Epithelial cell of esophagus (primary cell): ENCODE measurements at regions not wholly inside any gene's neighbourhood (a gene's known extent, or its start where the extent isn't known, plus 50 kb on each side); places are given as distances from the start of the nearest gene placed in this dataset.

Source experiments
- DNase-seq: peaks from one replicate; pipeline ENCODE4 v3.0.0; 2010; ENCODE audit warnings: low read depth
- H3K4me3 ChIP-seq: 2 replicates; pipeline ENCODE4 v1.5.1; 2011; ENCODE audit warnings: mild to moderate bottlenecking, low read length, control low read depth
- TF ChIP-seq, protein P1 (sequence below): IDR thresholded peaks from 2 replicates; pipeline ENCODE4 v1.5.1; 2011; ENCODE audit warnings: low read depth, mild to moderate bottlenecking, low read length, control low read depth, inconsistent platforms; ENCODE audit not compliant: insufficient read depth; ENCODE audit errors: missing control alignments

DNA sequence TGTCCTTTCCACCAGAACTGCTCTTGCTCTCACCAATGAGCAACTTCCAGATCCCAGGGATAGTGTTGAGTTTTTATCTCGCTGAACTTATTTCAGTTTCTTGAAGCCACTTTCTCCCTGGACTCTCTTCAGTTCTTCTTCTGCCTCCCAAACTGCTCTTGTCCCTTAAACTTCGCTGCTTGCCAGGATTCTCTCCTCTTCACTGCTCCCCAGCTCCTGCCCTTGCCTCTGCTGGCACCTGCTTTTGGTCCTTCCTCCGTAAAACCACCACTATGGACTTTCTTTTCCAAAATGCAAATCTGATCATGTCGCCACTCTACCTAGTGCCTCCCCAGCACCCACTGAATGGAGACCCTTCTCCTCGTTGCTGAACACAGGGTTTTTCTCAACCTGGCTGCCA is 92.8 kb upstream of the PALS2 start:
- no peak overlapping the region for H3K4me3 ChIP-seq
- TF ChIP-seq, protein P1, sequence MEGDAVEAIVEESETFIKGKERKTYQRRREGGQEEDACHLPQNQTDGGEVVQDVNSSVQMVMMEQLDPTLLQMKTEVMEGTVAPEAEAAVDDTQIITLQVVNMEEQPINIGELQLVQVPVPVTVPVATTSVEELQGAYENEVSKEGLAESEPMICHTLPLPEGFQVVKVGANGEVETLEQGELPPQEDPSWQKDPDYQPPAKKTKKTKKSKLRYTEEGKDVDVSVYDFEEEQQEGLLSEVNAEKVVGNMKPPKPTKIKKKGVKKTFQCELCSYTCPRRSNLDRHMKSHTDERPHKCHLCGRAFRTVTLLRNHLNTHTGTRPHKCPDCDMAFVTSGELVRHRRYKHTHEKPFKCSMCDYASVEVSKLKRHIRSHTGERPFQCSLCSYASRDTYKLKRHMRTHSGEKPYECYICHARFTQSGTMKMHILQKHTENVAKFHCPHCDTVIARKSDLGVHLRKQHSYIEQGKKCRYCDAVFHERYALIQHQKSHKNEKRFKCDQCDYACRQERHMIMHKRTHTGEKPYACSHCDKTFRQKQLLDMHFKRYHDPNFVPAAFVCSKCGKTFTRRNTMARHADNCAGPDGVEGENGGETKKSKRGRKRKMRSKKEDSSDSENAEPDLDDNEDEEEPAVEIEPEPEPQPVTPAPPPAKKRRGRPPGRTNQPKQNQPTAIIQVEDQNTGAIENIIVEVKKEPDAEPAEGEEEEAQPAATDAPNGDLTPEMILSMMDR: no peak
- no peak for DNase-seq

DNA sequence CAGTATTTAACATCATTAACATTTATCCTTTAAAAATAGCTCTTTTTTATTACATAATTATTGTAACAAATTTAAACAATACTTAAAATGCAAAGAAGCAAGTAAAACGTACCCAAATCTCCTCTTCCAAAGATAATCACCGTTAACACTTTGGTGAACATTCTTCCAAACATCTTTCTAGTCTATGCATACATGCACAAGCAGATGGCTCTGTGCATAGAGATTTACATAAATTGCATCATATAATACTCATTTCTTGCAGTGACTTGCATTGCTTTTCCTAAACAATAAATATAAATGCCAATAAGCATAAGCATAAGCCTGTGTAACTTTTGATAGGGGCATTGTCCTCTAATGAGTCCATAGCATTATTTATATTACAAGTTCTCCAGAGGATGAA is 89.4 kb upstream of the PALS2 start:
- H3K4me3 ChIP-seq: no peak overlapping the region
- DNase-seq: no peak
- TF ChIP-seq, protein P1: no peak

DNA sequence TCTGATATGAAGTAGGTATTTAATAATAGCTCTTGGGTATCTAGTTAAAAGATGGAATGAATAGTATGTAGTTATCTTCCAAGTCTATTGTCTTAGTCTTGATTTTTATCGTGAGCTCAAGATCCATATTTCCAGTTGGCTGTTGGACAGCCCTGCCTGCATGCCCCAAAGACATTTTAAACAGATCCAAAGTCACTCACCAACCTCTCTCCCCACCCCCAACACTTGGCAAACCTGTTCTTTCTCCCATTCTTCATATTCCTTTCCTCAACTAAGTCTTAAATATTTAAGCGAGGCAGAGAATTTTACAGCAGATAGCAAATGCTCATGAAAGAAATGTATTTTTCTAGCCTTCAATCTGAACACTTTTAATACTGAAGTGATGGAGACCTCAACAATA is 80.7 kb upstream of the PALS2 start:
- TF ChIP-seq, protein P1: no peak

DNA sequence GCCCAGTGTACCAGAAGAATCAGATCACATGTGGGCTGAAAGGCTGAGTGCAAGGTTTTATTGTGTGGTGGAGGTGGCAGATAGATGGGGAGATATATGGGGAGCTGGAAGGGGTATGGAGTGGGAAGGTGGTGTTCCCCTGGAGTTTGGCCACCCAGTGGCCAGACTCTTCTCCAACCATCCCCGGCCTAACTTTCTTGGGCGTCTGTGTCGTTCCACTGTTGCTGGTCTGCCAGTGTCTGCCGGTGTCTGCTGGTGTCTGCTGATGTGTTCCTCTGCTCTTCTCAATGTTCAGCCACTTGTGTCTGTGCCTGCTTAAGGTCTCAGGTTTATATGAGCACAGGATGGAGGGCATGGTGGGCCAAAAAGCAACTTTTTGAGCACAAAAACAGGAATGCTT is 78.4 kb upstream of the PALS2 start:
- TF ChIP-seq, protein P1: no peak
- DNase-seq: no peak
- no peak overlapping the region for H3K4me3 ChIP-seq

More for the DNA sequence above, 80.7 kb upstream of the PALS2 start:
- H3K4me3 ChIP-seq: no peak overlapping the region
- no peak for DNase-seq

DNA sequence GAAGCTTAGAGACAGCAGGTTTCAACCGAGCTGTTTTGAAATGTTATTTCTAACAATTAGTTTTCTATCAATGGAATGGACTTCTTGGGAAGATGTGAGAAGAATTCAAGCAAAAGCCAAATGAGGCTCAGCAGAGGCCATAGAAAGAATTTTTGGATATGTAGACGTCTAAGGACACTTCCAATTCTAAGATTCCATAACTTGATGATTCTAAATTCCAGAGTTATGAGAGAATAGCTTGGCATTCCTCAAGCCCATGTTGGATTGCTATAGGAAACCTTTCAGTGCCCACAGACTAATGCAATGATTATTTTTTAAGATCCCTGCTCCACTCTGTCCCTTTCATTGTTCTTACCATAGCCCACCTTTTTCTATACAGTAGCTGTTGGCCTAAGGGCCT is 77.2 kb upstream of the PALS2 start:
- H3K4me3 ChIP-seq: no peak overlapping the region
- TF ChIP-seq, protein P1: no peak
- DNase-seq: no peak

DNA sequence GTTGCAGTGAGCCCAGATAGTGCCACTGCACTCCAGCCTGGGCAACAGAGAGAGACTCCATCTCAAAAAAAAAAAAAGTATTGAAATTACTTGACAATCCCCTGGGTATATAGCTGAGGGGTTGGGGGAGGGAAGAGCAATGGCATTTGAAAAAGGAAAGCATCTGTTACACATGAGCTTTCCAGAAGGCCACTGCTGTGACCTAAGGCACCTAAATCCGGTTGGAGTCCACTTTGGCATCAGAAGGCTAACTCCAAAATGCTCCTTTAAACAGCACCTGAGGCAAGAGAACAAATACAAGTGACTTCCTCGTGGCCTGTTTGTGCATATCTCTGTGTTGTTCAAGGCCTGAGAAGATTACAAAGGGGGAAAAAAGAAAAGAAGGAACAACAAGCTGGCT is 74.8 kb upstream of the PALS2 start:
- TF ChIP-seq, protein P1: no peak
- DNase-seq: no peak

DNA sequence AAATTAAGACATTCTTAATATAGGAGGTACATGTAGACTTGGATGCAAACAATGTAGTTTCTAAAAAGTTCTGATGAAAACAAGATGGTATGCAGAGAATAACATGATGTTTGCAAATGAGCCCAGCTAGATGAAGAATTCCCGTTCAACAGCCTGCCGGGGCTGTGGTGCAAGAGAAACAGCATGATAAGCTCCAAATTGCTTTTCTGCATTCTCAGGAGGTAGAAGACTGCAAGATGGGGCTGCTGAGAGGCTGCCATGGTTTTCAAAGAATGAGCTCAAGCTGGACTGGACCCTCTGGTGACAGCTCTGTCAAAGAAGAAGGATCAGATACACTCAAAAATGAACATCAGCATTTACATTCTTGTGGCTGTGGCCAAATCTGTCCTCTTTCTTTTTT is 73.4 kb upstream of the PALS2 start:
- no peak overlapping the region for H3K4me3 ChIP-seq
- DNase-seq: no peak
- TF ChIP-seq, protein P1: no peak

More for the DNA sequence above, 74.8 kb upstream of the PALS2 start:
- no peak overlapping the region for H3K4me3 ChIP-seq
